Astrocyte of the cerebellum (primary cell): ENCODE measurements at regions not wholly inside any gene's neighbourhood (a gene's known extent, or its start where the extent isn't known, plus 50 kb on each side); places are given as distances from the start of the nearest gene placed in this dataset.

Experiments used
- DNase-seq: peaks from one replicate; pipeline ENCODE4 v3.0.0-alpha.2; 2011; ENCODE audit warnings: low read depth
- H3K4me3 ChIP-seq: 2 replicates; pipeline ENCODE4 v1.5.1; 2011; ENCODE audit warnings: mild to moderate bottlenecking, low read depth, low read length, moderate library complexity
- in situ Hi-C: cut with HindIII; loops from 2 replicates; pipeline ENCODE4 v1.10.0; 2017; ENCODE audit warnings: low sequenced_read_pairs
- TF ChIP-seq, protein P1 (sequence below): IDR thresholded peaks from 2 replicates; pipeline ENCODE4 v1.5.1; 2012; ENCODE audit warnings: low read length, low read depth, moderate library complexity, mild to moderate bottlenecking; ENCODE audit errors: missing control alignments

DNA sequence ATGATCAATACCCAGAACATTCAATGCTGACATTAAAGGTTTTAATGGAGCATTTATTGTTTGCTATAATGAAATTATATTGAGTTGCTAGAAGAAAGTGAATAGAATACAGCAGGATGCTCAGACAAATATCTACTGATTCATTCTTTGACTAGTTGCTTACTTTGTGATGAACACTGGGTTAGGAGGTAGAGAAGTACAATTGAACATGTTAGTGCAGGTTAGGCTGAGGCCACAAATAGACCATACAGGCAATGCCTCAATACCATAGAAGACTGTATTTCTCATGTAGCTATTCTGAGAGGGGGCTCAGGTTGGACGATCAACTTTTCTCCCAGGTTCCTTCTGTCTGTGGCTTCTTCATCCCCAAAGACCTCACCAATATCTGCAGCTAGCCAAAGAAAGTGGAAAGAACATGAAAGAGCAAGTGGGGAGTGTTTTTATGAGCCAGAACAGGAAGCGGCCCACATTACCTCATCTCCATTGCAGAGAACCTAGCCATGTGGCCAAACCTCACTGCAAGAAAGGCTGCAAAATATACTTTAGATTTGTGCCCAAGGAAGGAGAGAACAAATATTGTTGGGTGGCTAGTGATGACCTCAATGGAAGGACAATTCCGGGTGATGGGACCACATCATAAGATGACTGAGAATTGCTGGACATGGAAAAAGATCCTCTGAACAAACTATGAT, 180.3 kb upstream of the GATB start:
- DNase-seq = no peak
- no peak overlapping the region for H3K4me3 ChIP-seq
- TF ChIP-seq, protein P1, sequence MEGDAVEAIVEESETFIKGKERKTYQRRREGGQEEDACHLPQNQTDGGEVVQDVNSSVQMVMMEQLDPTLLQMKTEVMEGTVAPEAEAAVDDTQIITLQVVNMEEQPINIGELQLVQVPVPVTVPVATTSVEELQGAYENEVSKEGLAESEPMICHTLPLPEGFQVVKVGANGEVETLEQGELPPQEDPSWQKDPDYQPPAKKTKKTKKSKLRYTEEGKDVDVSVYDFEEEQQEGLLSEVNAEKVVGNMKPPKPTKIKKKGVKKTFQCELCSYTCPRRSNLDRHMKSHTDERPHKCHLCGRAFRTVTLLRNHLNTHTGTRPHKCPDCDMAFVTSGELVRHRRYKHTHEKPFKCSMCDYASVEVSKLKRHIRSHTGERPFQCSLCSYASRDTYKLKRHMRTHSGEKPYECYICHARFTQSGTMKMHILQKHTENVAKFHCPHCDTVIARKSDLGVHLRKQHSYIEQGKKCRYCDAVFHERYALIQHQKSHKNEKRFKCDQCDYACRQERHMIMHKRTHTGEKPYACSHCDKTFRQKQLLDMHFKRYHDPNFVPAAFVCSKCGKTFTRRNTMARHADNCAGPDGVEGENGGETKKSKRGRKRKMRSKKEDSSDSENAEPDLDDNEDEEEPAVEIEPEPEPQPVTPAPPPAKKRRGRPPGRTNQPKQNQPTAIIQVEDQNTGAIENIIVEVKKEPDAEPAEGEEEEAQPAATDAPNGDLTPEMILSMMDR = no peak
- in situ Hi-C loops = no loop called here

DNA sequence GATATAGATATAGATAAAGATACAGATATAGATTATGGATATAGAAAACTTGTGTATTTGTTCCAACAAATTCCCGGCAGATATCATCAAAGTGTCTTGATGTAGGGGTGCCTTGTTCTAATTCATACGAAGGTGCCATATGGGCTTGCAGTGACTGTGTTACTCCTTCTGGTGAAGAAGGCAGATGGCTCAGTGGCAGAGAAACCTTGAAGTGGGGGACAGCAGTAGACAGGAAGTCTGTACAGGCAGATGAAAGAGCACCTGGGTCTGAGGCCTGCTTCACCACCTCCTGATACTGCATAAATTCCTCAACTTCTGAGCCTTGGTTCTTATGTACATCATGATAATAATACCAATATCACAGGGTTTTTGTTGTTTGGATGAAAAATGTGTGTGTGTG, 179.5 kb upstream of the GATB start:
- no peak for DNase-seq
- in situ Hi-C loops = no loop called here
- H3K4me3 ChIP-seq = no peak overlapping the region
- TF ChIP-seq, protein P1 = no peak

DNA sequence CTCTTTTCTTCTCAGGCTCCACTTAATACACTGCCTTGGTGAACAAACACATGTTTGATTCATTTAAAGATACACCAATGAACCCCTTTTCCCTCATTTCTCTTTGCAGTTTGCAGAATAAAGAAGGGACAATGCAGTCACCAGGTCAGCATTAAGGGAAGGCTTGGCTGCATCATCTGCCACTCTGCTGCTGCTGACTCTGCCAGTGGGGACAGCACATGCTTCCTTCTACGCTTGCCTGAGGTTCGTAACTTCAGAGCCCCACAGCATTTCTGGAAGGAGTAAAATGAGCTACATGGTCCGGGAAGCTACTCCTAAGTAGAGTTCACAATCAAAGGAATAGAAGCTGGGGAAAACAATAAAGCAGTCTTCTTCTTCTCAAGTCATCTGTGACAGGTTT, 178.9 kb upstream of the GATB start:
- in situ Hi-C loops = no loop called here
- DNase-seq = no peak
- TF ChIP-seq, protein P1 = no peak
- no peak overlapping the region for H3K4me3 ChIP-seq

DNA sequence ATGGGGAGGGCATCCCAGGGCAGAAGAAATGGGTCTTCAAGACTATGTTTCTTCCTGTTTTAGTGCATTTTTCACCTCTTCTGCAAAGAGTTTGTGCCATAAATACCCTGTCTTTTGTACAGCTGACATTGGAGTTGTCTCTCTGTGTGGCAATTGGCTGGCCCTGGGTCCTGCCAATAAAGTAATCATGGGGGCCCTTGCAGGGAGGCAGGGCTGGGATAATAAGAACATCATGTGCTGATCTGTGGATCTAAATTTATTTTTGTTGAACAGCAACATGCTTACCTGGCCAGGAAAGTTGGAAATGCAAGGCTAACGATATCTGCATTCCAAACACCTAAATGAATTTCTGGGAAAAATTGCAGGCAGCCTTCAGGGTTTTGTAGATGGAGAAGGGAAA, 174.6 kb upstream of the GATB start:
- no peak overlapping the region for H3K4me3 ChIP-seq
- in situ Hi-C loops = no loop called here
- DNase-seq = no peak
- TF ChIP-seq, protein P1 = no peak

DNA sequence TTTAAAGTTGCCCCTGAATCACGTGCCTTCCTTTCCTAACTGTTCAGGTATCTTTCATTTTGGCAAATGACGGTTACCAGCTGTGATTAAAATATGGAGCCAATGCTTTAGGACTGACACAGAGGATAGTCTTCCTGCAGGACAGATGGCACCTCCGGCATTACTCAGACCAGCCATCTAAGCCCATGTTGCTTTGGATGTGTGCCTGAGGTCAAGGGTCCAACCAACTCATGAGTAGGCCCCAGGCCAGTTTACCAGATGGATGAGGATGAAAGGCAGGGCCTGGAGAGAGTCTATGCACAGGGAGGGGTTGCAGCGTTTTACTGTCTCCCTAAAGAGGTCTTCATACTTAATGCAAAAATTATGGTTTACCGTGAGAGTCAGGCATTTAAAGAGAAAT, 174.0 kb upstream of the GATB start:
- H3K4me3 ChIP-seq = no peak overlapping the region
- TF ChIP-seq, protein P1 = no peak
- in situ Hi-C loops = no loop called here
- DNase-seq = no peak

DNA sequence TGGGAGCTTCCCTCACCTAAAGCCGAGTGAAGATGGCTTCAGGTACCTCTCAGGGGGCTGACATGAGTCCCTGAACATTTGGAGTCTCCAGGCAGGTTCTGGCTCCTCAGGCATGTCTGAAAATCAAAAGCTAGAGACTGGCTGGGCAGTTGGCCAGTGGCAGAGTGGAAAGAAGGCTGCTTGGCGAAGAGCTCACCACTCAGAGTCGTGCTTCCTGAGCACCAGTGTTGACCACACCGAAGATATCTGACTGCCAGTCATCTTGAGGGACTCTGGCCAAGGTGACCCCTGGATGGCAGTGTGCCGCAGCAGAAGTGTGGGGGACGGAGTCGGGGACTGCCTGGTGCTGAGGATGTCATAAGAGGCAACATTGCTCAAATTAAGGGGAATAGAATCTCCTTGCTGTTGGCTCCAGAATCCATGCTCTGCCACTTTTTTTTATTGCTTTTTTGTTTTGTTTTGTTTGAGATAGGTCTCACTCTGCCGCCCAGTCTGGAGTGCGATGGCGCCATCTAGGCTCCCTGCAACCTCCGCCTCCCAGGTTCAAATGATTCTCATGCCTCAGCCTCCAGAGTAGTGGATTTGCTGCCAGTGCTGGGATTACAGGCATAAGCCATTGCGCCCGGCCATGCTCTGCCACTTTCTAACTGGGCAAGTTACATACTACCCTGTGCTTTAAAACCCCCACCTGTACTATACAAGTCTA, 172.5 kb upstream of the GATB start:
- no peak overlapping the region for H3K4me3 ChIP-seq
- TF ChIP-seq, protein P1 = no peak
- in situ Hi-C loops = no loop called here
- no peak for DNase-seq
